WTC11 (cell line): ENCODE measurements at regions not wholly inside any gene's neighbourhood (a gene's known extent, or its start where the extent isn't known, plus 50 kb on each side); places are given as distances from the start of the nearest gene placed in this dataset.

ENCODE experiments used
- ATAC-seq: fragments of 200-7000 bp; cut with Tn5 transposase; 2 replicates; pipeline ENCODE4 v1.10.0; 2021; ENCODE audit warnings: mild to moderate bottlenecking, moderate library complexity
- CTCF ChIA-PET: fragments of 300-600 bp; sonication (Branson Sonifier 250); formaldehyde crosslinking; loops from one replicate; lab custom pipeline; 2021; ENCODE audit warnings: antibody characterized with exemption; lab: Charles Lee
- POLR2A ChIA-PET: fragments of 350-600 bp; sonication (Branson Sonifier 250); formaldehyde crosslinking; loops from one replicate; lab custom pipeline; 2021; ENCODE audit warnings: antibody characterized with exemption; lab: Charles Lee
- DNase-seq: peaks from one replicate; pipeline ENCODE4 v3.0.0; 2021; ENCODE audit warnings: low spot score
- H3K27ac Mint-ChIP-seq: 2 replicates; pipeline ENCODE4 v1.8.0; 2021; ENCODE audit warnings: mixed read lengths
- H3K27me3 Mint-ChIP-seq: 2 replicates; pipeline ENCODE4 v1.8.0; 2021; ENCODE audit warnings: low read depth, mild to moderate bottlenecking, moderate library complexity, mixed read lengths
- H3K36me3 Mint-ChIP-seq: 2 replicates; pipeline ENCODE4 v1.8.0; 2021; ENCODE audit warnings: mixed read lengths
- H3K4me1 Mint-ChIP-seq: 2 replicates; pipeline ENCODE4 v1.8.0; 2022; ENCODE audit warnings: mixed read lengths
- H3K4me3 Mint-ChIP-seq: 2 replicates; pipeline ENCODE4 v1.8.0; 2021; ENCODE audit warnings: mild to moderate bottlenecking, moderate library complexity, mixed read lengths
- H3K9me3 Mint-ChIP-seq: 2 replicates; pipeline ENCODE4 v1.8.0; 2021; ENCODE audit warnings: mixed read lengths
- CREB1 ChIP-seq: sonication (generic); formaldehyde crosslinking; IDR thresholded peaks from 2 replicates; pipeline ENCODE4 v1.8.0; 2023; ENCODE audit warnings: mild to moderate bottlenecking, missing genetic modification reagents
- FOXK1 ChIP-seq: sonication (generic); formaldehyde crosslinking; IDR thresholded peaks from 2 replicates; pipeline ENCODE4 v1.8.0; 2022; ENCODE audit warnings: mild to moderate bottlenecking, moderate library complexity, missing genetic modification reagents
- HMGA2 ChIP-seq: fragments of 250-450 bp; sonication (Bioruptor Pico); IDR thresholded peaks from 2 replicates; pipeline ENCODE4 v1.4.0; 2021; ENCODE audit warnings: mild to moderate bottlenecking, moderate library complexity
- JAZF1 ChIP-seq: fragments of 250-450 bp; sonication (Bioruptor Pico); IDR thresholded peaks from 2 replicates; pipeline ENCODE4 v1.9.0; 2021; ENCODE audit warnings: moderate library complexity, mild to moderate bottlenecking, inconsistent platforms
- KAT7 ChIP-seq: sonication (generic); formaldehyde crosslinking; IDR thresholded peaks from 2 replicates; pipeline ENCODE4 v1.8.1; 2023; ENCODE audit warnings: missing genetic modification reagents, mild to moderate bottlenecking, borderline replicate concordance
- MXD4 ChIP-seq: fragments of 250-450 bp; sonication (Bioruptor Pico); IDR thresholded peaks from 2 replicates; pipeline ENCODE4 v1.8.0; 2021; ENCODE audit warnings: mild to moderate bottlenecking, moderate library complexity, borderline replicate concordance
- NFATC4 ChIP-seq: fragments of 250-450 bp; sonication (Bioruptor Pico); IDR thresholded peaks from 2 replicates; pipeline ENCODE4 v1.9.0; 2021; ENCODE audit warnings: mild to moderate bottlenecking
- NFE2L1 ChIP-seq: sonication (generic); formaldehyde crosslinking; IDR thresholded peaks from 2 replicates; pipeline ENCODE4 v1.8.1; 2023; ENCODE audit warnings: missing genetic modification reagents
- NR1H2 ChIP-seq: sonication (generic); formaldehyde crosslinking; IDR thresholded peaks from 2 replicates; pipeline ENCODE4 v1.9.0; 2021; ENCODE audit warnings: mild to moderate bottlenecking, moderate library complexity, missing genetic modification reagents
- RELA ChIP-seq: sonication (generic); formaldehyde crosslinking; IDR thresholded peaks from 2 replicates; pipeline ENCODE4 v1.8.1; 2022; ENCODE audit warnings: missing genetic modification reagents, mild to moderate bottlenecking, borderline replicate concordance
- RORB ChIP-seq: fragments of 250-450 bp; sonication (Bioruptor Pico); IDR thresholded peaks from 2 replicates; pipeline ENCODE4 v1.9.0; 2021; ENCODE audit warnings: mild to moderate bottlenecking
- SMAD3 ChIP-seq: sonication (generic); formaldehyde crosslinking; IDR thresholded peaks from 2 replicates; pipeline ENCODE4 v1.8.0; 2022; ENCODE audit warnings: missing genetic modification reagents, mild to moderate bottlenecking, borderline replicate concordance
- SP1 ChIP-seq: sonication (generic); formaldehyde crosslinking; conservative IDR thresholded peaks from 2 replicates; pipeline ENCODE4 v1.8.1; 2022; ENCODE audit warnings: missing genetic modification reagents
- ZNF423 ChIP-seq: fragments of 250-450 bp; sonication (Bioruptor Pico); IDR thresholded peaks from 2 replicates; pipeline ENCODE4 v2.1.2; 2022; ENCODE audit warnings: mild to moderate bottlenecking, moderate library complexity
- TF ChIP-seq, protein P1 (sequence below): sonication (generic); formaldehyde crosslinking; IDR thresholded peaks from 2 replicates; pipeline ENCODE4 v1.8.1; 2022; ENCODE audit warnings: mild to moderate bottlenecking, missing genetic modification reagents, moderate library complexity, borderline replicate concordance
- TF ChIP-seq, protein P2 (sequence below): sonication (generic); formaldehyde crosslinking; IDR thresholded peaks from 2 replicates; pipeline ENCODE4 v1.8.0; 2022; ENCODE audit warnings: missing genetic modification reagents
- TF ChIP-seq, protein P3 (sequence below): fragments of 250-450 bp; sonication (Bioruptor Pico); IDR thresholded peaks from 2 replicates; pipeline ENCODE4 v1.9.0; 2021; ENCODE audit warnings: mild to moderate bottlenecking

DNA sequence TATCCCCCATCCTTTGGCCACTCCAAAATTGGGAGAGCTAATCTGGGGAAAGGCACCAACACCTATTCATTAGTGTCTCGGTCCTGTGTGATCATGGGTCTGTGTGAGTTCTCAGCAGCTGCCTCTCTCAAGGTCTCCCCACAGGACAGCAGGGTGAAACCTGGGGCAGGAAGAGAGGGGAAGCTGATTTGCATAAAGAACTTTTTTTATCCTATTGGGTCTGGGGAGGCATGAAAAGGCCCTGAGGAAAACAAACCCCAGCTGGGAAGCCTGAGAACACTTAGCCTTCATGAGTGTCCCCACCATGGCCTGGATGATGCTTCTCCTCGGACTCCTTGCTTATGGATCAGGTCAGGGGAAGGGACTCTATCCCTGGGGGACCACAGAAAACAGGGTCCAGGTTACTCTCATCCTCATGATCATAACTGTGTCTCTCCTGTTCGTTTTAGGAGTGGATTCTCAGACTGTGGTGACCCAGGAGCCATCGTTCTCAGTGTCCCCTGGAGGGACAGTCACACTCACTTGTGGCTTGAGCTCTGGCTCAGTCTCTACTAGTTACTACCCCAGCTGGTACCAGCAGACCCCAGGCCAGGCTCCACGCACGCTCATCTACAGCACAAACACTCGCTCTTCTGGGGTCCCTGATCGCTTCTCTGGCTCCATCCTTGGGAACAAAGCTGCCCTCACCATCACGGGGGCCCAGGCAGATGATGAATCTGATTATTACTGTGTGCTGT, 116.0 kb upstream of the TOP3B start (continued):
- TF ChIP-seq CREB1 (CRISPR knock-in tag) (no peak), MXD4 (CRISPR knock-in tag) (no peak), NFE2L1 (CRISPR knock-in tag) (no peak), NFATC4 (CRISPR knock-in tag) (no peak), JAZF1 (no peak), NR1H2 (CRISPR knock-in tag) (no peak)
- TF ChIP-seq, protein P1, sequence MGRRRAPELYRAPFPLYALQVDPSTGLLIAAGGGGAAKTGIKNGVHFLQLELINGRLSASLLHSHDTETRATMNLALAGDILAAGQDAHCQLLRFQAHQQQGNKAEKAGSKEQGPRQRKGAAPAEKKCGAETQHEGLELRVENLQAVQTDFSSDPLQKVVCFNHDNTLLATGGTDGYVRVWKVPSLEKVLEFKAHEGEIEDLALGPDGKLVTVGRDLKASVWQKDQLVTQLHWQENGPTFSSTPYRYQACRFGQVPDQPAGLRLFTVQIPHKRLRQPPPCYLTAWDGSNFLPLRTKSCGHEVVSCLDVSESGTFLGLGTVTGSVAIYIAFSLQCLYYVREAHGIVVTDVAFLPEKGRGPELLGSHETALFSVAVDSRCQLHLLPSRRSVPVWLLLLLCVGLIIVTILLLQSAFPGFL (CRISPR knock-in tag): no peak
- TF ChIP-seq, protein P2, sequence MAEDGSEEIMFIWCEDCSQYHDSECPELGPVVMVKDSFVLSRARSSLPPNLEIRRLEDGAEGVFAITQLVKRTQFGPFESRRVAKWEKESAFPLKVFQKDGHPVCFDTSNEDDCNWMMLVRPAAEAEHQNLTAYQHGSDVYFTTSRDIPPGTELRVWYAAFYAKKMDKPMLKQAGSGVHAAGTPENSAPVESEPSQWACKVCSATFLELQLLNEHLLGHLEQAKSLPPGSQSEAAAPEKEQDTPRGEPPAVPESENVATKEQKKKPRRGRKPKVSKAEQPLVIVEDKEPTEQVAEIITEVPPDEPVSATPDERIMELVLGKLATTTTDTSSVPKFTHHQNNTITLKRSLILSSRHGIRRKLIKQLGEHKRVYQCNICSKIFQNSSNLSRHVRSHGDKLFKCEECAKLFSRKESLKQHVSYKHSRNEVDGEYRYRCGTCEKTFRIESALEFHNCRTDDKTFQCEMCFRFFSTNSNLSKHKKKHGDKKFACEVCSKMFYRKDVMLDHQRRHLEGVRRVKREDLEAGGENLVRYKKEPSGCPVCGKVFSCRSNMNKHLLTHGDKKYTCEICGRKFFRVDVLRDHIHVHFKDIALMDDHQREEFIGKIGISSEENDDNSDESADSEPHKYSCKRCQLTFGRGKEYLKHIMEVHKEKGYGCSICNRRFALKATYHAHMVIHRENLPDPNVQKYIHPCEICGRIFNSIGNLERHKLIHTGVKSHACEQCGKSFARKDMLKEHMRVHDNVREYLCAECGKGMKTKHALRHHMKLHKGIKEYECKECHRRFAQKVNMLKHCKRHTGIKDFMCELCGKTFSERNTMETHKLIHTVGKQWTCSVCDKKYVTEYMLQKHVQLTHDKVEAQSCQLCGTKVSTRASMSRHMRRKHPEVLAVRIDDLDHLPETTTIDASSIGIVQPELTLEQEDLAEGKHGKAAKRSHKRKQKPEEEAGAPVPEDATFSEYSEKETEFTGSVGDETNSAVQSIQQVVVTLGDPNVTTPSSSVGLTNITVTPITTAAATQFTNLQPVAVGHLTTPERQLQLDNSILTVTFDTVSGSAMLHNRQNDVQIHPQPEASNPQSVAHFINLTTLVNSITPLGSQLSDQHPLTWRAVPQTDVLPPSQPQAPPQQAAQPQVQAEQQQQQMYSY (CRISPR knock-in tag): no peak

DNA sequence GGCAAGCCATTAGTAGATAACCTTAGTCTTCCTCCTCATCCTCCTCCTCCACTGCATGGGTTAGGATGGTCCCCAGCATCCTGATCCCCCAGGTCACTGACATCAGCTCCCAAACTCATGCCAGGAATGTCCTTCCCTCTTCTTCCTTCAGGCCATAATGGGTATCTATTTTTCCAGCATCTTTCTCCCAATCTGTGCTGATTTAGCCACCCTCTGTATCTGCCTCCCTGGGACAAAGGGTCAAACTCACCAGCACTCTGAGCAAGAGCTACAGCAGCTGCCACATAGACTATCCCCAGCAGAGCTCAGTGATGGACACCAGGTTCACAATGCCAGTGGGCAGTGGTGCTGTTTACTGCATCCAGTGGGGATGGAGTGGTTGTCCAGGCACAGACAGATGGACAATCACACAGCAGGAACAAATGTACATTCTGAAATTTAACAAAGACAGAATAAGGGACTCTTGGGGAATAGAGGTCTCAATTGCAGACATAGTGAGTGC, 115.2 kb upstream of the TOP3B start:
- ChIA-PET CTCF (interaction anchor here (1.0 to 4.5 kb wide), 4 partner anchors 13 to 113 kb away, joined by 3 to 34 read pairs (median 3); no protein-coding TSS in a partner anchor), POLR2A (no interaction called here)
- Mint-ChIP-seq H3K4me1 (no peaks in the 10 kb centered on the region), H3K27me3 (peaks cover 95% of the 10 kb centered on the region), H3K4me3 (no peak overlapping the region), H3K27ac (no peak overlapping the region), H3K9me3 (no peaks in the 10 kb centered on the region; the same call in 1 of the 2 replicates), H3K36me3 (no peaks in the 10 kb centered on the region)
- no peak for ATAC-seq
- no peak for DNase-seq
- TF ChIP-seq CREB1 (CRISPR knock-in tag) (no peak), RORB (CRISPR knock-in tag) (no peak), RELA (CRISPR knock-in tag) (no peak), FOXK1 (CRISPR knock-in tag) (no peak), KAT7 (CRISPR knock-in tag) (no peak), NFATC4 (CRISPR knock-in tag) (no peak), HMGA2 (CRISPR knock-in tag) (no peak), ZNF423 (CRISPR knock-in tag) (no peak), SMAD3 (CRISPR knock-in tag) (no peak), SP1 (no peak), JAZF1 (no peak)
- TF ChIP-seq, protein P3, sequence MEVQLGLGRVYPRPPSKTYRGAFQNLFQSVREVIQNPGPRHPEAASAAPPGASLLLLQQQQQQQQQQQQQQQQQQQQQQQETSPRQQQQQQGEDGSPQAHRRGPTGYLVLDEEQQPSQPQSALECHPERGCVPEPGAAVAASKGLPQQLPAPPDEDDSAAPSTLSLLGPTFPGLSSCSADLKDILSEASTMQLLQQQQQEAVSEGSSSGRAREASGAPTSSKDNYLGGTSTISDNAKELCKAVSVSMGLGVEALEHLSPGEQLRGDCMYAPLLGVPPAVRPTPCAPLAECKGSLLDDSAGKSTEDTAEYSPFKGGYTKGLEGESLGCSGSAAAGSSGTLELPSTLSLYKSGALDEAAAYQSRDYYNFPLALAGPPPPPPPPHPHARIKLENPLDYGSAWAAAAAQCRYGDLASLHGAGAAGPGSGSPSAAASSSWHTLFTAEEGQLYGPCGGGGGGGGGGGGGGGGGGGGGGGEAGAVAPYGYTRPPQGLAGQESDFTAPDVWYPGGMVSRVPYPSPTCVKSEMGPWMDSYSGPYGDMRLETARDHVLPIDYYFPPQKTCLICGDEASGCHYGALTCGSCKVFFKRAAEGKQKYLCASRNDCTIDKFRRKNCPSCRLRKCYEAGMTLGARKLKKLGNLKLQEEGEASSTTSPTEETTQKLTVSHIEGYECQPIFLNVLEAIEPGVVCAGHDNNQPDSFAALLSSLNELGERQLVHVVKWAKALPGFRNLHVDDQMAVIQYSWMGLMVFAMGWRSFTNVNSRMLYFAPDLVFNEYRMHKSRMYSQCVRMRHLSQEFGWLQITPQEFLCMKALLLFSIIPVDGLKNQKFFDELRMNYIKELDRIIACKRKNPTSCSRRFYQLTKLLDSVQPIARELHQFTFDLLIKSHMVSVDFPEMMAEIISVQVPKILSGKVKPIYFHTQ (CRISPR knock-in tag): no peak
